GM13977 (cell line): ENCODE measurements at regions not wholly inside any gene's neighbourhood (a gene's known extent, or its start where the extent isn't known, plus 50 kb on each side); places are given as distances from the start of the nearest gene placed in this dataset.

Source experiments
- DNase-seq: peaks from one replicate; pipeline ENCODE4 v3.0.0; 2012; ENCODE audit warnings: low spot score
- CTCF ChIP-seq: IDR thresholded peaks from 2 replicates; pipeline ENCODE4 v1.5.1; 2012; ENCODE audit warnings: mild to moderate bottlenecking, control low read depth; ENCODE audit not compliant: insufficient read depth; ENCODE audit errors: extremely low read depth, missing control alignments
- in situ Hi-C: fragments of 300-500 bp; cut with MboI; formaldehyde crosslinking; loops from one replicate; pipeline ENCODE4 v1.12.0; 2022; ENCODE audit warnings: low sequenced_read_pairs, low pct_unique_long_range_greater_than_20kb, mixed read lengths, inconsistent platforms; ENCODE audit not compliant: unreplicated experiment

- TF ChIP-seq CTCF, result no peak
- DNase-seq, result peak; percentile 4
- in situ Hi-C loops, result no loop called here
Observed at GRCh38 chr12:34395056-34396005, 373.0 kb downstream of the ALG10 start.

- DNase-seq, result peak; percentile 3
- TF ChIP-seq CTCF, result no peak
Observed at GRCh38 chr12:34396006-34396860, 373.9 kb downstream of the ALG10 start.

GRCh38 chr12:34396861-34397590 lies 374.7 kb downstream of the ALG10 start:
- no peak for TF ChIP-seq CTCF
- in situ Hi-C loops, result no loop called here
- peak; percentile 1 for DNase-seq

More at GRCh38 chr12:34396006-34396860, 373.9 kb downstream of the ALG10 start:
- in situ Hi-C loops, result no loop called here

GRCh38 chr12:34397591-34398365 lies 375.5 kb downstream of the ALG10 start:
- TF ChIP-seq CTCF, result no peak
- DNase-seq, result peak; percentile 1
- in situ Hi-C loops, result no loop called here

- in situ Hi-C loops, result no loop called here
- DNase-seq, result peak; percentile 0
- TF ChIP-seq CTCF, result no peak
Observed at GRCh38 chr12:34398366-34398705, 376.0 kb downstream of the ALG10 start.
